BE2C (cell line): ENCODE measurements at regions not wholly inside any gene's neighbourhood (a gene's known extent, or its start where the extent isn't known, plus 50 kb on each side); places are given as distances from the start of the nearest gene placed in this dataset.

Source experiments
- DNase-seq: peaks from one replicate; pipeline ENCODE4 v3.0.0-alpha.2; 2020
- H3K27me3 ChIP-seq: fragments of 250-450 bp; sonication (Bioruptor Pico); 2 replicates; pipeline ENCODE4 v1.5.1; 2020; ENCODE audit warnings: mild to moderate bottlenecking
- H3K36me3 ChIP-seq: fragments of 250-450 bp; sonication (Bioruptor Pico); 2 replicates; pipeline ENCODE4 v1.5.1; 2020; ENCODE audit warnings: mild to moderate bottlenecking
- H3K4me1 ChIP-seq: fragments of 250-450 bp; sonication (Bioruptor Pico); 2 replicates; pipeline ENCODE4 v1.5.1; 2020
- H3K4me3 ChIP-seq: 2 replicates; pipeline ENCODE4 v1.5.1; 2011; ENCODE audit warnings: low read depth, low read length
- H3K9me3 ChIP-seq: fragments of 250-450 bp; sonication (Bioruptor Pico); 2 replicates; pipeline ENCODE4 v1.5.1; 2020
- CTCF ChIP-seq: IDR thresholded peaks from 2 replicates; pipeline ENCODE4 v1.5.1; 2012; ENCODE audit warnings: mild to moderate bottlenecking, low read depth, low read length

DNA sequence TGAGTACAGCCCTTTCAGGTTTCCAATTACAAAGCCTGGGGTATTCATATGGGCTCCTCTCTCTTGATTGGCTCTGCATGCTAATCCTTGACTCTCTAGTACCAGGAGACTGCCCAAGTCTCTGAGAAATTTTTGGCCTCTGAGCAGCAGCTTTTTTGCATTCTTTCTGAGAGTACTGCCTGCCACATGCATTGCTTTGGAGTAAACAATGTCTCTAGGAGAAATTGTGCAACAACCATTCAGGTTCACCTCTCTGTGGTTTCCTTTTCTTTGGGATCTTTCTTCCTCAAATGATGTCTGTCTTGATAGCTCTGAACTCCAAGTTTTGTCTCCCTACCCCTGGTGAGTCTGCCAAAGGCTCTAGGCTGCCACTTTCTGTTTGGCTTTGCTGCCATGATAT is 115.8 kb upstream of the SETBP1 start:
- no peak for TF ChIP-seq CTCF
- H3K9me3 ChIP-seq, result no peaks in the 10 kb centered on the region
- no peaks in the 10 kb centered on the region for H3K27me3 ChIP-seq
- H3K4me1 ChIP-seq, result no peaks in the 10 kb centered on the region
- no peaks in the 10 kb centered on the region for H3K36me3 ChIP-seq
- no peak overlapping the region for H3K4me3 ChIP-seq
- DNase-seq, result no peak

DNA sequence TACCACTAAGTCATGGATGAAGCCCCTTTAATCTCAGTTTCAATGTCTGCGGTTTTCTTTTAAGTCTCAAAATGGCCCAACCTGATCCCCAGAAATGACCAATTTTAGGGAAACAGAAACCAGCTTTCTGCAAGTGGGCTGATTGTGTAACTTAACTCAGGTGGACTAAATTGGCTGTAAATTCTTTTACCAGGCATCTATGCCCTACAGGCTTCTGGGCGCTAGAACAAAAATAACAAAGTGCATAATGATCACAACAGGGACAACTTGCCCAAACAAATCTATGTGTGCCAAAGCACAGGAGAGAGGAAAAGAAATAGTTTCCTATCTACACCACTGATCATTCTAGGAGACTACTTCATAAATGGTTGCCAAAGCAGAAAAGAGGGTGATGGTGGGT is 112.3 kb upstream of the SETBP1 start:
- no peaks in the 10 kb centered on the region for H3K27me3 ChIP-seq
- DNase-seq, result no peak

GRCh38 chr18:44568986-44569385 is 111.7 kb upstream of the SETBP1 start:
- no peaks in the 10 kb centered on the region for H3K9me3 ChIP-seq
- H3K4me1 ChIP-seq, result no peaks in the 10 kb centered on the region
- H3K36me3 ChIP-seq, result no peaks in the 10 kb centered on the region
- no peak for TF ChIP-seq CTCF
- no peaks in the 10 kb centered on the region for H3K27me3 ChIP-seq
- H3K4me3 ChIP-seq, result no peak overlapping the region
- no peak for DNase-seq

More for the DNA sequence above, 112.3 kb upstream of the SETBP1 start:
- no peaks in the 10 kb centered on the region for H3K36me3 ChIP-seq
- H3K4me1 ChIP-seq, result no peaks in the 10 kb centered on the region
- no peaks in the 10 kb centered on the region for H3K9me3 ChIP-seq
- no peak overlapping the region for H3K4me3 ChIP-seq
- TF ChIP-seq CTCF, result no peak

DNA sequence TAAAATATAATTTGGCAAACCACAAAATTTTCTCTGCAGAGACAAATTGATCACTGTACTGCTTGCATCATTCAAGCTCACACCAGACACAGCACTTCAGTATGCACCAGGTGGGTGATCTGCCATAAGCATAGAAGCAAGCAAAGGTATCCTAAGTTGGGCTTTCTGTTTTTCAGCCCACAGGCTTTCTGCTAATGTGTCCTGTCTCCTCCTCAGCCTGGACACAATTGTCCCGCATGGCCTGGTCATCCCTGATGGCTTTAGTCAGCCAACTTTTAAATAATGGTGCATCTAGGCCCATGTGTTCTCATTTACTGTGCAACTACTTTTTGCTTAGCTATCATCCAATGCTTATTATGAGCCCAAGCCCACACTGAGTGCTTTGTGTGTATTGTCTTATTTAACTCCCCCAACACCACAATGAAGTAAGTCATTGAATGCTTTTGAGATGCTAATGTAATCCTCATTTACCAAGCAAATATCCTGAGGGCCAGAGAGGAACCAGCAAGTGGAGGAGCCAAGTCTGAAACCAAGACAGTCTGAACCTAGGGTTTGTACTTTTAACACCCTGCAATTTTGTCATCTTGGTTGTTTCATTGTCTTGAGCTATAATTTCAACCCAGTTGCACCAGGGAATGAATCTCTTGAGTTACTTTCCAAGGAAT is 111.2 kb upstream of the SETBP1 start:
- H3K27me3 ChIP-seq, result no peaks in the 10 kb centered on the region
- no peak for DNase-seq
- no peaks in the 10 kb centered on the region for H3K4me1 ChIP-seq
- H3K4me3 ChIP-seq, result no peak overlapping the region
- TF ChIP-seq CTCF, result no peak
- no peaks in the 10 kb centered on the region for H3K9me3 ChIP-seq
- H3K36me3 ChIP-seq, result no peaks in the 10 kb centered on the region

DNA sequence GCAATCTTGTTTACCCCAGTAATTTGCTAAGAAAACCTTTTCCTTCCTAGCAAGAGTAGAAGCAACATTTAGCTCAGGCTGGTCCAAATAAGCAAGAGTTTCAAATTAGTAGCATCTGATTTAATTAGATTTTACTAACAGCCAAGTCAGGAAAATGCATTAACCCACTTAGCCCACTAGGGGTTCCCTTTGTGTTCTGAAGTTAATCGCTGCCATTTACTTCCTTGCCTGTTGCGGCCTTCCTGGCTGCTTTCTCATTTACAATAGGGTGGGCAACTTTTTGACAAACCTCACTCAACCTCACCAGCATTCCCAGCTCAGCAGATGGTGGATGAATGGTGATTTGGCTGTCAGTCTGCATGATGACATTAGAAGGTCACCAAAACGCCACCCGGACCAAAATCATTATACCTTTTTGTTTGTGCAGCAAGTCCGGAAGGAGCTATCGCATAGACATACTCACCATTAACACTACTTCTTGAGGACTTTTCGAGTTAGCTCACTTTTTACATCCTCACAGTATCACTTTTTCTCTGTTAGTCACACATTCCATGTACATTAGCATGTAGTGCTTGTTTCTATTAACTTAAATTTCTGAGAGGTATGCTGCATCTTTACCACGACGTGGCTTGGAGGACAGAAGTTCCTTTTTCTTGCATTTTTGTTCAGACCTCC is 101.5 kb upstream of the SETBP1 start:
- Histone ChIP-seq H3K36me3 (no peaks in the 10 kb centered on the region), H3K9me3 (no peaks in the 10 kb centered on the region), H3K27me3 (no peaks in the 10 kb centered on the region), H3K4me3 (no peak overlapping the region), H3K4me1 (no peaks in the 10 kb centered on the region)
- DNase-seq, result peak; percentile 8
- TF ChIP-seq CTCF, result peak; percentile 54

GRCh38 chr18:44579745-44580144 is 100.9 kb upstream of the SETBP1 start:
- no peak overlapping the region for H3K4me3 ChIP-seq
- H3K9me3 ChIP-seq, result no peaks in the 10 kb centered on the region
- TF ChIP-seq CTCF, result no peak
- no peaks in the 10 kb centered on the region for H3K36me3 ChIP-seq
- DNase-seq, result no peak
- no peaks in the 10 kb centered on the region for H3K4me1 ChIP-seq
- H3K27me3 ChIP-seq, result no peaks in the 10 kb centered on the region
